ENCODE measurements at regions not wholly inside any gene's neighbourhood (a gene's known extent, or its start where the extent isn't known, plus 50 kb on each side); places are given as distances from the start of the nearest gene placed in this dataset.

GRCh38 chr2:36088716-36089328 lies 266.8 kb upstream of the CRIM1 start:
- TF ChIP-seq CTCF (IDR thresholded peaks at IDR 0.05) = no peak
- TF ChIP-seq POLR2A (IDR thresholded peaks at IDR 0.05) = no peak
